NCI-H2029 (cell line): ENCODE measurements at regions not wholly inside any gene's neighbourhood (a gene's known extent, or its start where the extent isn't known, plus 50 kb on each side); places are given as distances from the start of the nearest gene placed in this dataset.
"Not testable (repeated sequence)": the region's sequence is repeated elsewhere in the genome, so short reads cannot be mapped to it uniquely, and the experiment has no call there.

Experiments used
- DNase-seq: peaks from one replicate; lab custom pipeline; 2025; lab: John Stamatoyannopoulos, UW

GRCh38 chr1:115534106-115534505, 107.7 kb upstream of the VANGL1 start:
- no peak for DNase-seq

GRCh38 chr1:115531631-115532264, 110.0 kb upstream of the VANGL1 start:
- no peak for DNase-seq

- DNase-seq, result no peak
These were observed 111.4 kb upstream of the VANGL1 start for GRCh38 chr1:115530407-115530806.

- DNase-seq, result no peak
These were observed 112.4 kb upstream of the VANGL1 start for GRCh38 chr1:115529216-115529897.

- DNase-seq, result not testable (repeated sequence)
These were observed 113.4 kb upstream of the VANGL1 start for GRCh38 chr1:115528336-115528735.

- no peak for DNase-seq
These were observed 114.0 kb upstream of the VANGL1 start for GRCh38 chr1:115527746-115528145.

- DNase-seq, result no peak
These were observed 114.9 kb upstream of the VANGL1 start for GRCh38 chr1:115526900-115527299.

- no peak for DNase-seq
These were observed 117.5 kb upstream of the VANGL1 start for GRCh38 chr1:115524236-115524635.

- no peak for DNase-seq
These were observed 119.4 kb upstream of the VANGL1 start for GRCh38 chr1:115522386-115522785.

GRCh38 chr1:115515270-115515669, 126.5 kb upstream of the VANGL1 start:
- no peak for DNase-seq

- not testable (repeated sequence) for DNase-seq
These were observed 131.5 kb upstream of the VANGL1 start for GRCh38 chr1:115510226-115510625.

GRCh38 chr1:115507901-115508300, 133.9 kb upstream of the VANGL1 start:
- no peak for DNase-seq

- no peak for DNase-seq
These were observed 134.7 kb upstream of the VANGL1 start for GRCh38 chr1:115506924-115507589.

- no peak for DNase-seq
These were observed 135.3 kb upstream of the VANGL1 start for GRCh38 chr1:115506518-115506917.

GRCh38 chr1:115505148-115505571, 136.6 kb upstream of the VANGL1 start:
- DNase-seq, result no peak

GRCh38 chr1:115502183-115502582, 139.6 kb upstream of the VANGL1 start:
- not testable (repeated sequence) for DNase-seq

- no peak for DNase-seq
These were observed 140.3 kb upstream of the VANGL1 start for GRCh38 chr1:115501476-115501875.

GRCh38 chr1:115499253-115499652, 142.5 kb upstream of the VANGL1 start:
- DNase-seq, result peak; percentile 4

- DNase-seq, result no peak
These were observed 144.8 kb upstream of the VANGL1 start for GRCh38 chr1:115496904-115497527.

- DNase-seq, result no peak
These were observed 146.1 kb upstream of the VANGL1 start for GRCh38 chr1:115495625-115496024.

GRCh38 chr1:115495111-115495510, 146.7 kb upstream of the VANGL1 start:
- DNase-seq, result no peak

- DNase-seq, result no peak
These were observed 147.9 kb upstream of the VANGL1 start for GRCh38 chr1:115493834-115494233.

- no peak for DNase-seq
These were observed 148.9 kb upstream of the VANGL1 start for GRCh38 chr1:115492880-115493279.
